PC-9 (cell line): ENCODE measurements at regions not wholly inside any gene's neighbourhood (a gene's known extent, or its start where the extent isn't known, plus 50 kb on each side); places are given as distances from the start of the nearest gene placed in this dataset.

Experiments
- BruUV-seq: library from RNA; stranded (reverse); fragments of 400-500 nt; replicated peaks from 2 replicates; lab custom pipeline; 2021; lab: Mats Ljungman, UMichigan
- CTCF ChIA-PET: fragments of 300-600 bp; sonication (Branson Sonifier 250); formaldehyde crosslinking; loops from one replicate; lab custom pipeline; 2022; ENCODE audit warnings: antibody characterized with exemption; lab: Charles Lee
- POLR2A ChIA-PET: fragments of 300-600 bp; sonication (Branson Sonifier 250); formaldehyde crosslinking; loops from one replicate; lab custom pipeline; 2022; ENCODE audit warnings: antibody characterized with exemption; ENCODE audit not compliant: unreplicated experiment; lab: Charles Lee
- DNase-seq, 2 experiments: peaks; one replicate each; pipeline versions ENCODE4 v3.0.0 to v3.0.0-alpha.2; 2015 to 2022; ENCODE audit warnings: mixed read lengths in 1 of 2
- H2AFZ ChIP-seq: fragments of 200-600 bp; sonication (generic); 2 replicates; pipeline ENCODE4 v1.8.1; 2017; ENCODE audit warnings: antibody characterized with exemption
- H3F3A ChIP-seq: fragments of 200-600 bp; sonication (generic); 2 replicates; pipeline ENCODE4 v1.8.1; 2017; ENCODE audit warnings: antibody characterized with exemption, mild to moderate bottlenecking, low read depth; ENCODE audit not compliant: insufficient read depth
- H3K27ac ChIP-seq: fragments of 200-600 bp; sonication (generic); 2 replicates; pipeline ENCODE4 v1.6.1; 2016; ENCODE audit warnings: mixed run types
- H3K27me3 ChIP-seq: fragments of 200-600 bp; sonication (generic); 2 replicates; pipeline ENCODE4 v1.6.1; 2016; ENCODE audit warnings: low read depth, mixed run types; ENCODE audit not compliant: insufficient read depth
- H3K36me3 ChIP-seq: fragments of 200-600 bp; sonication (generic); 2 replicates; pipeline ENCODE4 v1.6.1; 2016; ENCODE audit warnings: low read depth, mixed run types
- H3K4me1 ChIP-seq: fragments of 200-600 bp; sonication (generic); replicated peaks from 2 replicates; pipeline ENCODE4 v1.6.1; 2016; ENCODE audit warnings: mixed run types; ENCODE audit not compliant: insufficient read depth
- H3K4me2 ChIP-seq: fragments of 200-600 bp; sonication (generic); 2 replicates; pipeline ENCODE4 v1.6.1; 2017; ENCODE audit warnings: mixed run types
- H3K4me3 ChIP-seq: fragments of 200-600 bp; sonication (generic); 2 replicates; pipeline ENCODE4 v1.6.1; 2016; ENCODE audit warnings: mixed run types
- H3K79me2 ChIP-seq: fragments of 200-600 bp; sonication (generic); 2 replicates; pipeline ENCODE4 v1.6.1; 2017; ENCODE audit warnings: low read depth, mixed run types
- H3K9me2 ChIP-seq: fragments of 200-600 bp; sonication (generic); 2 replicates; pipeline ENCODE4 v1.8.1; 2017; ENCODE audit warnings: mild to moderate bottlenecking; ENCODE audit not compliant: insufficient read depth
- H3K9me3 ChIP-seq: fragments of 200-600 bp; sonication (generic); 2 replicates; pipeline ENCODE4 v1.8.1; 2016; ENCODE audit warnings: low read depth; ENCODE audit not compliant: insufficient read depth
- H4K20me1 ChIP-seq: fragments of 200-600 bp; sonication (generic); 2 replicates; pipeline ENCODE4 v1.8.1; 2017; ENCODE audit not compliant: insufficient read depth
- CTCF ChIP-seq: fragments of 200-600 bp; sonication (generic); conservative IDR thresholded peaks from 2 replicates; pipeline ENCODE4 v1.6.1; 2017; ENCODE audit warnings: mixed run types, antibody characterized with exemption, mild to moderate bottlenecking, moderate library complexity
- EZH2 ChIP-seq: fragments of 200-600 bp; sonication (generic); IDR thresholded peaks from 2 replicates; pipeline ENCODE4 v1.8.0; 2017; ENCODE audit warnings: antibody characterized with exemption, low read depth
- intact Hi-C: fragments of 100-400 bp; cut with micrococcal nuclease; formaldehyde crosslinking; loops from one replicate; pipeline ENCODE4 v1.10.0; 2022; ENCODE audit not compliant: unreplicated experiment

- Histone ChIP-seq H3K27ac (no peak overlapping the region), H3K4me2 (no peak overlapping the region), H2AFZ (no peak overlapping the region), H3F3A (no peaks in the 10 kb centered on the region), H3K79me2 (no peaks in the 10 kb centered on the region), H3K4me3 (no peak overlapping the region), H3K9me2 (no peaks in the 10 kb centered on the region), H4K20me1 (no peaks in the 10 kb centered on the region), H3K4me1 (no peaks in the 10 kb centered on the region), H3K36me3 (no peaks in the 10 kb centered on the region), H3K9me3 (no peaks in the 10 kb centered on the region), H3K27me3 (peaks cover 31% of the 10 kb centered on the region)
- TF ChIP-seq EZH2 (no peak), CTCF (peak; percentile 93)
- DNase-seq: peak in 1 of 2 experiments; percentile 8
- no TSS peak for BruUV-seq
- CTCF ChIA-PET: no interaction called here
- POLR2A ChIA-PET: no interaction called here
- intact Hi-C loops: loop anchor here (1.0 kb wide), 1 partner anchor 1483 kb away; no protein-coding TSS in a partner anchor
These were observed 285.9 kb downstream of the RNF144A start for GRCh38 chr2:7203056-7203467.

- Histone ChIP-seq H4K20me1 (no peaks in the 10 kb centered on the region), H3F3A (no peaks in the 10 kb centered on the region), H2AFZ (no peak overlapping the region), H3K4me1 (no peaks in the 10 kb centered on the region), H3K79me2 (no peaks in the 10 kb centered on the region), H3K27ac (no peak overlapping the region), H3K36me3 (no peaks in the 10 kb centered on the region), H3K9me3 (no peaks in the 10 kb centered on the region), H3K9me2 (no peaks in the 10 kb centered on the region), H3K4me2 (no peak overlapping the region), H3K27me3 (peaks cover 31% of the 10 kb centered on the region), H3K4me3 (no peak overlapping the region)
- ChIA-PET POLR2A (no interaction called here), CTCF (no interaction called here)
- intact Hi-C loops: no loop called here
- BruUV-seq: no TSS peak
- TF ChIP-seq CTCF (no peak), EZH2 (no peak)
- DNase-seq: no peak
These were observed 288.1 kb downstream of the RNF144A start for GRCh38 chr2:7205151-7205830.

DNA sequence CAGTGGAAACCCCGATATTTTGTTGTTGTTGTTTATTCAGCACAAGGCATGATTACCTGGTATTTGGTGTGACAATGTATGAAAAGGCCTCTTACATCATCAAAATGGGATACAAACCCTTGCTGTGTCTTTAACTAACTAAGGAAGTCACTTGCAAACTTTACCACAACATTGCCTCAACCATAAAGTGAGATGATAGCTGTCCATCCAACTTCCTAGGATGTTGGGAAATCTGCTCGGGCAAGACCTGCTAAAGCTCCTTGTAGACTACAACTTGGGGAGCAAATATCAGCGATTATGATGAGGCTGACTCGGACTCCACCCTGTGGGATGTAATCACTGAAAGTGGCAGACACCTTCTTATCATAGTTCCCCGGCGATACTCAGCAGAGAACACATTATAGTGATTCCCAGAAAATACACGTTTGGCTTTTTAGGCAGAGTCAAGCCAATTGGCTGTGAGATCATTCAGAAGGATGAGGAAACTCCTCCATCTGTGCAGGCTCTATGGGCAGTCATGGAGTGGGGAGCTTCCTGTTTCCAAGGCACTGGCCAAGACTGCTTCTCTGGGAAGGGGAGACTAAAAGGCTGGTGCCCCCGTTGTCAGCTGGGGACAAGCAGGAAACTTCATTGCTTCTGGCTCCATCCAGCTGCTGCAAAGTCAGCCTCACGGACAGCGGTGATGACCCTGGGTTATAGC, 289.0 kb downstream of the RNF144A start:
- no peak for TF ChIP-seq EZH2
- no peak for TF ChIP-seq CTCF
- Histone ChIP-seq H3K9me3 (no peaks in the 10 kb centered on the region), H3K79me2 (no peaks in the 10 kb centered on the region), H3K27ac (no peak overlapping the region), H3K9me2 (no peaks in the 10 kb centered on the region), H3F3A (no peaks in the 10 kb centered on the region), H3K36me3 (no peaks in the 10 kb centered on the region), H3K4me1 (no peaks in the 10 kb centered on the region), H3K4me3 (no peak overlapping the region), H3K27me3 (peaks cover 31% of the 10 kb centered on the region), H2AFZ (no peak overlapping the region), H3K4me2 (no peak overlapping the region), H4K20me1 (no peaks in the 10 kb centered on the region)
- no peak for DNase-seq
- ChIA-PET CTCF (no interaction called here), POLR2A (no interaction called here)
- BruUV-seq: no TSS peak
- intact Hi-C loops: no loop called here
